Thyroid gland (tissue), 4 donors: ENCODE measurements at regions not wholly inside any gene's neighbourhood (a gene's known extent, or its start where the extent isn't known, plus 50 kb on each side); places are given as distances from the start of the nearest gene placed in this dataset.
"Not testable (repeated sequence)": the region's sequence is repeated elsewhere in the genome, so short reads cannot be mapped to it uniquely, and the experiment has no call there.

Experiments
- DNase-seq, 2 donors: peaks; one replicate each; pipeline ENCODE4 v3.0.0-alpha.2; 2019
- H3K27ac ChIP-seq, 3 donors: fragments of 200-600 bp; sonication (generic); 1 replicate in 2 of 3; 2 replicates in 1 of 3; pipeline ENCODE4 v1.5.1; 2016 to 2019; ENCODE audit warnings: mild to moderate bottlenecking in 1 of 3, moderate library complexity in 1 of 3
- H3K27me3 ChIP-seq: fragments of 200-600 bp; sonication (generic); one replicate; pipeline ENCODE4 v1.5.1; 2019
- H3K36me3 ChIP-seq, 2 donors: fragments of 200-600 bp; sonication (generic); one replicate each; pipeline ENCODE4 v1.5.1; 2016 to 2019
- H3K4me1 ChIP-seq, 2 donors: fragments of 200-600 bp; sonication (generic); one replicate each; pipeline ENCODE4 v1.5.1; 2017 to 2019
- H3K4me3 ChIP-seq, 3 donors: fragments of 200-600 bp; sonication (generic); replicated peaks in 1 of 3; 1 replicate in 2 of 3; 2 replicates in 1 of 3; pipeline ENCODE4 v1.5.1; 2016; ENCODE audit warnings: mild to moderate bottlenecking in 1 of 3
- H3K9me3 ChIP-seq: fragments of 200-600 bp; sonication (generic); one replicate; pipeline ENCODE4 v1.5.1; 2017
- CTCF ChIP-seq, 6 experiments: fragments of 200-600 bp in 3 of 6; fragments of 450-650 bp in 3 of 6; sonication (generic) in 3 of 6; IDR thresholded peaks; one replicate each; pipeline ENCODE4 v1.5.1; 2016 to 2019; ENCODE audit warnings: antibody characterized with exemption in 6 of 6, mild to moderate bottlenecking in 2 of 6, inconsistent platforms in 1 of 6, moderate library complexity in 1 of 6
- POLR2A ChIP-seq, 2 donors: fragments of 450-650 bp; IDR thresholded peaks; one replicate each; pipeline ENCODE4 v1.6.1; 2017; ENCODE audit warnings: antibody characterized with exemption in 2 of 2, mild to moderate bottlenecking in 2 of 2, moderate library complexity in 1 of 2
- WGBS, 2 donors: methylation state at CpG; one replicate each; pipeline ENCODE4 v1.1.5; 2017; 5-methylcytosine and 5-hydroxymethylcytosine counted together
- intact Hi-C: fragments of 100-400 bp; cut with DNase I; formaldehyde crosslinking; loops from one replicate; pipeline ENCODE4 v1.15.1; 2023

- Histone ChIP-seq H3K27ac (no peak overlapping the region), H3K4me3 (no peak overlapping the region), H3K27me3 (no peaks in the 10 kb centered on the region), H3K36me3 (no peaks in the 10 kb centered on the region), H3K9me3 (no peaks in the 10 kb centered on the region), H3K4me1 (no peaks in the 10 kb centered on the region)
- no peak for TF ChIP-seq POLR2A (IDR thresholded peaks at IDR 0.05)
- TF ChIP-seq CTCF (IDR thresholded peaks at IDR 0.05): no peak
- intact Hi-C loops: loop anchor here (10.0 kb wide), 1 partner anchor 686 kb away; no protein-coding TSS in a partner anchor
- DNase-seq: no peak
Measured at GRCh38 chr9:26650325-26650724, 242.3 kb downstream of the CAAP1 start.

GRCh38 chr9:26643826-26644225 is 248.8 kb downstream of the CAAP1 start:
- Histone ChIP-seq H3K36me3 (no peaks in the 10 kb centered on the region), H3K4me1 (peaks cover 7 to 10% of the 10 kb centered on the region in 2 donors), H3K9me3 (no peaks in the 10 kb centered on the region), H3K27me3 (no peaks in the 10 kb centered on the region), H3K27ac (no peak overlapping the region), H3K4me3 (no peak overlapping the region)
- intact Hi-C loops: no loop called here
- TF ChIP-seq POLR2A (IDR thresholded peaks at IDR 0.05) (no peak), CTCF (IDR thresholded peaks at IDR 0.05) (no peak)
- no peak for DNase-seq
- 68 to 69% methylated on average over 4 of the region's 4 CpGs for WGBS, 2 donors

GRCh38 chr9:26639761-26640160 is 252.8 kb downstream of the CAAP1 start:
- H3K9me3 ChIP-seq: no peaks in the 10 kb centered on the region
- TF ChIP-seq CTCF (IDR thresholded peaks at IDR 0.05) (no peak), POLR2A (IDR thresholded peaks at IDR 0.05) (no peak)
- no peak overlapping the region for H3K4me3 ChIP-seq
- no peaks in the 10 kb centered on the region for H3K36me3 ChIP-seq
- intact Hi-C loops: no loop called here
- peaks cover 14 to 22% of the 10 kb centered on the region in 2 donors for H3K4me1 ChIP-seq
- H3K27me3 ChIP-seq: no peaks in the 10 kb centered on the region
- DNase-seq: no peak
- no peak overlapping the region for H3K27ac ChIP-seq
- WGBS, 2 donors: 81 to 88% methylated on average over 1 of the region's 1 CpG

GRCh38 chr9:26637101-26637500 is 255.5 kb downstream of the CAAP1 start:
- Histone ChIP-seq H3K4me3 (no peak overlapping the region), H3K9me3 (no peaks in the 10 kb centered on the region), H3K4me1 (peaks cover 8 to 19% of the 10 kb centered on the region in 2 donors), H3K36me3 (no peaks in the 10 kb centered on the region), H3K27ac (no peak overlapping the region), H3K27me3 (no peaks in the 10 kb centered on the region)
- intact Hi-C loops: no loop called here
- 68 to 82% methylated on average over 4 of the region's 4 CpGs for WGBS, 2 donors
- no peak for DNase-seq
- TF ChIP-seq POLR2A (IDR thresholded peaks at IDR 0.05) (no peak), CTCF (IDR thresholded peaks at IDR 0.05) (no peak)

GRCh38 chr9:26613851-26614350 is 278.7 kb downstream of the CAAP1 start:
- peaks cover 16 to 22% of the 10 kb centered on the region in 2 donors for H3K4me1 ChIP-seq
- H3K36me3 ChIP-seq, H3K9me3 ChIP-seq, H3K27me3 ChIP-seq, DNase-seq, H3K4me3 ChIP-seq, intact Hi-C loops, H3K27ac ChIP-seq: not testable (repeated sequence)
- 81 to 84% methylated on average over 12 of the region's 12 CpGs for WGBS, 2 donors

- DNase-seq: no peak
- 90 to 91% methylated on average over 3 of the region's 3 CpGs for WGBS, 2 donors
- H3K36me3 ChIP-seq: no peaks in the 10 kb centered on the region
- TF ChIP-seq POLR2A (IDR thresholded peaks at IDR 0.05) (no peak), CTCF (IDR thresholded peaks at IDR 0.05) (no peak)
- H3K27me3 ChIP-seq: no peaks in the 10 kb centered on the region
- no peaks in the 10 kb centered on the region for H3K9me3 ChIP-seq
- H3K4me1 ChIP-seq: peaks cover 8 to 10% of the 10 kb centered on the region in 2 donors
- no peak overlapping the region for H3K4me3 ChIP-seq
- intact Hi-C loops: no loop called here
- no peak overlapping the region for H3K27ac ChIP-seq
Measured at GRCh38 chr9:26612211-26612610, 280.4 kb downstream of the CAAP1 start.
